MM.1S (cell line): ENCODE measurements at regions not wholly inside any gene's neighbourhood (a gene's known extent, or its start where the extent isn't known, plus 50 kb on each side); places are given as distances from the start of the nearest gene placed in this dataset.

Experiments used
- EZH2 ChIP-seq: fragments of 300-600 bp; sonication (generic); optimal IDR thresholded peaks from 2 replicates; pipeline ENCODE3; 2017; ENCODE audit warnings: low read depth, mild to moderate bottlenecking, antibody characterized with exemption, low read length, mixed read lengths
- TF ChIP-seq, protein P1 (sequence below): fragments of 300-600 bp; sonication (generic); IDR thresholded peaks from 2 replicates; pipeline ENCODE4 v1.5.1; 2016; ENCODE audit warnings: antibody characterized with exemption, low read length, mixed read lengths

DNA sequence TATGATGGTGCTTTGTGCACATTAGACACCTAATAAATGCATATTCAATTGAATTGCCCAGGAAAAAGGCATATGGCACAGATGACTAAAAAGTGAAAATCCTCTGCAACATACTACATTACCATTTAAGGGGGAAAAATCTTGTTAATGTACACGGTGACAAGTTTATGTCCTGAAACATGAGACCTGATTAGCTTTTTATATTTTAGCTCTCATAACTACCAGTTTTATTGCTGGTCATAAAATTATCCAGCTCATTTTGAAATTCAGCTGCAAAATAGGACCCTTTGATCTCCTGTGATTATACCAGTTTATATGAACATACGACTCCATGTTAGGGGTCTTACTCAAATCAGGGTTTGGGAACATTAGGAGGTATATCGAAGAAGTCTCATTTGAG is 684.6 kb upstream of the CCDC54 start:
- TF ChIP-seq, protein P1, sequence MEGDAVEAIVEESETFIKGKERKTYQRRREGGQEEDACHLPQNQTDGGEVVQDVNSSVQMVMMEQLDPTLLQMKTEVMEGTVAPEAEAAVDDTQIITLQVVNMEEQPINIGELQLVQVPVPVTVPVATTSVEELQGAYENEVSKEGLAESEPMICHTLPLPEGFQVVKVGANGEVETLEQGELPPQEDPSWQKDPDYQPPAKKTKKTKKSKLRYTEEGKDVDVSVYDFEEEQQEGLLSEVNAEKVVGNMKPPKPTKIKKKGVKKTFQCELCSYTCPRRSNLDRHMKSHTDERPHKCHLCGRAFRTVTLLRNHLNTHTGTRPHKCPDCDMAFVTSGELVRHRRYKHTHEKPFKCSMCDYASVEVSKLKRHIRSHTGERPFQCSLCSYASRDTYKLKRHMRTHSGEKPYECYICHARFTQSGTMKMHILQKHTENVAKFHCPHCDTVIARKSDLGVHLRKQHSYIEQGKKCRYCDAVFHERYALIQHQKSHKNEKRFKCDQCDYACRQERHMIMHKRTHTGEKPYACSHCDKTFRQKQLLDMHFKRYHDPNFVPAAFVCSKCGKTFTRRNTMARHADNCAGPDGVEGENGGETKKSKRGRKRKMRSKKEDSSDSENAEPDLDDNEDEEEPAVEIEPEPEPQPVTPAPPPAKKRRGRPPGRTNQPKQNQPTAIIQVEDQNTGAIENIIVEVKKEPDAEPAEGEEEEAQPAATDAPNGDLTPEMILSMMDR, result no peak
- no peak for TF ChIP-seq EZH2
